GM18508 (cell line): ENCODE measurements at regions not wholly inside any gene's neighbourhood (a gene's known extent, or its start where the extent isn't known, plus 50 kb on each side); places are given as distances from the start of the nearest gene placed in this dataset.

Source experiments
- ATAC-seq: cut with Tn5 transposase; IDR thresholded peaks from one replicate; pipeline ENCODE4 v1.9.1; 2021; ENCODE audit warnings: moderate number of reproducible peaks; ENCODE audit not compliant: insufficient read depth, unreplicated experiment

GRCh38 chr3:69540706-69541581 is 155.1 kb upstream of the FRMD4B start:
- ATAC-seq = no peak

- no peak for ATAC-seq
These were observed 153.2 kb upstream of the FRMD4B start for GRCh38 chr3:69539134-69539533.

GRCh38 chr3:69538281-69538680 is 152.4 kb upstream of the FRMD4B start:
- no peak for ATAC-seq

GRCh38 chr3:69536306-69537020 is 150.6 kb upstream of the FRMD4B start:
- ATAC-seq = no peak

GRCh38 chr3:69535613-69536012 is 149.7 kb upstream of the FRMD4B start:
- no peak for ATAC-seq

- no peak for ATAC-seq
These were observed 146.8 kb upstream of the FRMD4B start for GRCh38 chr3:69532547-69533224.

- ATAC-seq = no peak
These were observed 146.0 kb upstream of the FRMD4B start for GRCh38 chr3:69531576-69532546.

GRCh38 chr3:69530554-69530953 is 144.7 kb upstream of the FRMD4B start:
- no peak for ATAC-seq

GRCh38 chr3:69527498-69527897 is 141.6 kb upstream of the FRMD4B start:
- ATAC-seq = no peak

- ATAC-seq = no peak
These were observed 138.9 kb upstream of the FRMD4B start for GRCh38 chr3:69524816-69525215.

GRCh38 chr3:69521286-69521685 is 135.4 kb upstream of the FRMD4B start:
- ATAC-seq = no peak

GRCh38 chr3:69511361-69511760 is 125.5 kb upstream of the FRMD4B start:
- no peak for ATAC-seq

- no peak for ATAC-seq
These were observed 124.7 kb upstream of the FRMD4B start for GRCh38 chr3:69510481-69511030.

- no peak for ATAC-seq
These were observed 123.4 kb upstream of the FRMD4B start for GRCh38 chr3:69509288-69509687.

- ATAC-seq = no peak
These were observed 120.0 kb upstream of the FRMD4B start for GRCh38 chr3:69505770-69506407.

GRCh38 chr3:69504232-69504631 is 118.3 kb upstream of the FRMD4B start:
- ATAC-seq = no peak

- ATAC-seq = no peak
These were observed 114.7 kb upstream of the FRMD4B start for GRCh38 chr3:69500604-69501003.

GRCh38 chr3:69499899-69500421 is 114.1 kb upstream of the FRMD4B start:
- ATAC-seq = no peak

- ATAC-seq = no peak
These were observed 113.5 kb upstream of the FRMD4B start for GRCh38 chr3:69499422-69499821.
